HFFc6 (cell line): ENCODE measurements at regions not wholly inside any gene's neighbourhood (a gene's known extent, or its start where the extent isn't known, plus 50 kb on each side); places are given as distances from the start of the nearest gene placed in this dataset.
A peak's percentile ranks its signal among the peaks of the same experiment; 100 is the strongest.

ENCODE experiments used
- DNase-seq: peaks from one replicate; pipeline ENCODE4 v3.0.0-alpha.2; 2018
- H3K27ac Mint-ChIP-seq: 2 replicates; pipeline ENCODE4 v1.8.0; 2020; ENCODE audit warnings: mild to moderate bottlenecking, mixed read lengths
- H3K27me3 Mint-ChIP-seq: 2 replicates; pipeline ENCODE4 v1.8.0; 2021; ENCODE audit warnings: mild to moderate bottlenecking, moderate library complexity, mixed read lengths; ENCODE audit not compliant: insufficient read depth
- H3K36me3 Mint-ChIP-seq: 2 replicates; pipeline ENCODE4 v1.8.0; 2021; ENCODE audit warnings: low read depth, mixed read lengths
- H3K4me1 Mint-ChIP-seq: 2 replicates; pipeline ENCODE4 v1.8.0; 2020; ENCODE audit warnings: low read depth, mixed read lengths
- H3K4me3 Mint-ChIP-seq: 2 replicates; pipeline ENCODE4 v1.8.0; 2020; ENCODE audit warnings: mild to moderate bottlenecking, moderate library complexity, mixed read lengths
- H3K9me3 Mint-ChIP-seq: 2 replicates; pipeline ENCODE4 v1.8.0; 2020; ENCODE audit warnings: mild to moderate bottlenecking, mixed read lengths
- CTCF ChIP-seq: fragments of 200-600 bp; sonication (generic); IDR thresholded peaks from 2 replicates; pipeline ENCODE4 v1.5.0; 2021; ENCODE audit warnings: antibody characterized with exemption, mild to moderate bottlenecking

- Mint-ChIP-seq H3K27me3 (no peaks in the 10 kb centered on the region), H3K9me3 (no peaks in the 10 kb centered on the region), H3K27ac (no peak overlapping the region), H3K4me3 (no peak overlapping the region), H3K4me1 (no peaks in the 10 kb centered on the region), H3K36me3 (no peaks in the 10 kb centered on the region)
- TF ChIP-seq CTCF: no peak
- no peak for DNase-seq
Measured at GRCh38 chr2:137847443-137847842, 116.8 kb upstream of the HNMT start.

- no peak for DNase-seq
- H3K27me3 Mint-ChIP-seq: no peaks in the 10 kb centered on the region; the same call in 1 of the 2 replicates
- no peaks in the 10 kb centered on the region for H3K4me1 Mint-ChIP-seq
- no peaks in the 10 kb centered on the region for H3K36me3 Mint-ChIP-seq
- no peaks in the 10 kb centered on the region for H3K9me3 Mint-ChIP-seq
- no peak overlapping the region for H3K4me3 Mint-ChIP-seq
- no peak overlapping the region for H3K27ac Mint-ChIP-seq
- no peak for TF ChIP-seq CTCF
Measured at GRCh38 chr2:137857881-137858280, 106.4 kb upstream of the HNMT start.

GRCh38 chr2:137862651-137863050 lies 101.6 kb upstream of the HNMT start:
- H3K4me1 Mint-ChIP-seq: no peaks in the 10 kb centered on the region
- TF ChIP-seq CTCF: no peak
- no peaks in the 10 kb centered on the region for H3K36me3 Mint-ChIP-seq
- DNase-seq: no peak
- H3K27me3 Mint-ChIP-seq: no peaks in the 10 kb centered on the region; the same call in 1 of the 2 replicates
- H3K27ac Mint-ChIP-seq: no peak overlapping the region
- H3K9me3 Mint-ChIP-seq: no peaks in the 10 kb centered on the region
- no peak overlapping the region for H3K4me3 Mint-ChIP-seq

GRCh38 chr2:137865954-137866540 lies 98.2 kb upstream of the HNMT start:
- H3K4me3 Mint-ChIP-seq: no peak overlapping the region

GRCh38 chr2:137870682-137871081 lies 93.6 kb upstream of the HNMT start:
- no peaks in the 10 kb centered on the region for H3K9me3 Mint-ChIP-seq
- no peak overlapping the region for H3K27ac Mint-ChIP-seq
- TF ChIP-seq CTCF: no peak
- H3K27me3 Mint-ChIP-seq: no peaks in the 10 kb centered on the region
- H3K36me3 Mint-ChIP-seq: no peaks in the 10 kb centered on the region
- H3K4me3 Mint-ChIP-seq: no peak overlapping the region
- no peaks in the 10 kb centered on the region for H3K4me1 Mint-ChIP-seq
- DNase-seq: no peak

More at GRCh38 chr2:137865954-137866540, 98.2 kb upstream of the HNMT start:
- H3K27me3 Mint-ChIP-seq: no peaks in the 10 kb centered on the region; the same call in 1 of the 2 replicates
- no peaks in the 10 kb centered on the region for H3K36me3 Mint-ChIP-seq
- no peaks in the 10 kb centered on the region for H3K9me3 Mint-ChIP-seq
- H3K27ac Mint-ChIP-seq: no peak overlapping the region
- H3K4me1 Mint-ChIP-seq: no peaks in the 10 kb centered on the region
- peak; percentile 83 for TF ChIP-seq CTCF
- peak; percentile 14 for DNase-seq

- Mint-ChIP-seq H3K36me3 (no peaks in the 10 kb centered on the region), H3K27me3 (no peaks in the 10 kb centered on the region), H3K4me3 (no peak overlapping the region), H3K4me1 (no peaks in the 10 kb centered on the region), H3K9me3 (no peaks in the 10 kb centered on the region), H3K27ac (no peak overlapping the region)
- TF ChIP-seq CTCF: no peak
- DNase-seq: no peak
Measured at GRCh38 chr2:137872577-137872976, 91.7 kb upstream of the HNMT start.
